Lower leg skin (tissue), 4 donors: ENCODE measurements at regions not wholly inside any gene's neighbourhood (a gene's known extent, or its start where the extent isn't known, plus 50 kb on each side); places are given as distances from the start of the nearest gene placed in this dataset.

Experiments
- DNase-seq, 2 donors: peaks; one replicate each; pipeline ENCODE4 v3.0.0-alpha.2; 2019; ENCODE audit warnings: low spot score in 2 of 2
- H3K4me3 ChIP-seq: fragments of 200-600 bp; sonication (generic); 2 replicates; pipeline ENCODE4 v1.5.1; 2017; ENCODE audit warnings: mild to moderate bottlenecking, low read depth; ENCODE audit not compliant: poor library complexity, severe bottlenecking
- POLR2A ChIP-seq, 2 donors: fragments of 450-650 bp; IDR thresholded peaks; one replicate each; pipeline ENCODE4 v1.6.1; 2016 to 2017; ENCODE audit warnings: antibody characterized with exemption in 2 of 2, mild to moderate bottlenecking in 1 of 2, moderate library complexity in 1 of 2
- WGBS, 2 donors: methylation state at CpG; one replicate each; pipeline ENCODE4 v1.1.5; 2018; 5-methylcytosine and 5-hydroxymethylcytosine counted together
- intact Hi-C: fragments of 100-400 bp; cut with DNase I; formaldehyde crosslinking; loops from one replicate; pipeline ENCODE4 v1.15.0; 2023; ENCODE audit warnings: low total_unique reads
- TF ChIP-seq, protein P1 (sequence below), 3 donors: fragments of 450-650 bp; IDR thresholded peaks; one replicate each; pipeline ENCODE4 v1.5.1; 2016; ENCODE audit warnings: antibody characterized with exemption in 3 of 3, mild to moderate bottlenecking in 3 of 3, moderate library complexity in 2 of 3

GRCh38 chr6:9540534-9541126 lies 874.2 kb downstream of the TFAP2A start:
- WGBS, 2 donors: 50 to 52% methylated on average over 2 of the region's 2 CpGs
- no peak for TF ChIP-seq POLR2A (IDR thresholded peaks at IDR 0.05)
- TF ChIP-seq, protein P1, sequence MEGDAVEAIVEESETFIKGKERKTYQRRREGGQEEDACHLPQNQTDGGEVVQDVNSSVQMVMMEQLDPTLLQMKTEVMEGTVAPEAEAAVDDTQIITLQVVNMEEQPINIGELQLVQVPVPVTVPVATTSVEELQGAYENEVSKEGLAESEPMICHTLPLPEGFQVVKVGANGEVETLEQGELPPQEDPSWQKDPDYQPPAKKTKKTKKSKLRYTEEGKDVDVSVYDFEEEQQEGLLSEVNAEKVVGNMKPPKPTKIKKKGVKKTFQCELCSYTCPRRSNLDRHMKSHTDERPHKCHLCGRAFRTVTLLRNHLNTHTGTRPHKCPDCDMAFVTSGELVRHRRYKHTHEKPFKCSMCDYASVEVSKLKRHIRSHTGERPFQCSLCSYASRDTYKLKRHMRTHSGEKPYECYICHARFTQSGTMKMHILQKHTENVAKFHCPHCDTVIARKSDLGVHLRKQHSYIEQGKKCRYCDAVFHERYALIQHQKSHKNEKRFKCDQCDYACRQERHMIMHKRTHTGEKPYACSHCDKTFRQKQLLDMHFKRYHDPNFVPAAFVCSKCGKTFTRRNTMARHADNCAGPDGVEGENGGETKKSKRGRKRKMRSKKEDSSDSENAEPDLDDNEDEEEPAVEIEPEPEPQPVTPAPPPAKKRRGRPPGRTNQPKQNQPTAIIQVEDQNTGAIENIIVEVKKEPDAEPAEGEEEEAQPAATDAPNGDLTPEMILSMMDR (IDR thresholded peaks at IDR 0.05): no peak
- no peak overlapping the region for H3K4me3 ChIP-seq
- intact Hi-C loops: no loop called here
- DNase-seq: no peak

- TF ChIP-seq, protein P1 (IDR thresholded peaks at IDR 0.05): no peak
- TF ChIP-seq POLR2A (IDR thresholded peaks at IDR 0.05): no peak
- H3K4me3 ChIP-seq: no peak overlapping the region
- no peak for DNase-seq
- intact Hi-C loops: no loop called here
These were observed 874.7 kb downstream of the TFAP2A start for GRCh38 chr6:9540126-9540525.

DNA sequence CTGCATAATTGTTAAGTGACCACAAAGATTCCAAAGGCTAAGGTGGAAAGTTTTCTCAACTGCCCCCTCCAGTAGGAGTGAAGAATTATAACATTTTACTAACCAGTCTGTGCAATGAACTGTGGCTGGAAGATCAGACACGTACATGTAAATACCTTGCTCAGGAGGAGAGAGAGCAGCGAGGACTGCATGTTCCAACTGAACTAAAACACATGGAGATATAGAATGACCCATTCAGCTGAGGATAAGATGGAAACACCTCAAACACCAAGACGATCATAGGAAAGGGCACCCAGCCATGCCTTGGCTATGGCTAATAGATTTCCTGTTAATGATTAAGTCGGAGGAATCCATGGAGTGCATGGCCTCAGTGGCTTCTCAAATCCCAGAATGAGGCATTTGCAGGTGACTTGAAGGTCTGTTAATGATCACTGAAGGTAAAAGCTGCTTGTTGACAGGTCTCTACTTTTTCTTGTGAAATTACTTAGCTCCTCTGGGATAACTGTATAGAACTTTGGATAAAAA lies 875.6 kb downstream of the TFAP2A start:
- TF ChIP-seq POLR2A (IDR thresholded peaks at IDR 0.05): no peak
- TF ChIP-seq, protein P1 (IDR thresholded peaks at IDR 0.05): no peak
- DNase-seq: no peak
- no peak overlapping the region for H3K4me3 ChIP-seq
- intact Hi-C loops: loop anchor here (10.0 kb wide), 1 partner anchor 876 kb away; the partner anchor contains the start of gene TFAP2A
- 56 to 58% methylated on average over 4 of the region's 4 CpGs for WGBS, 2 donors

- no peak for TF ChIP-seq POLR2A (IDR thresholded peaks at IDR 0.05)
- TF ChIP-seq, protein P1 (IDR thresholded peaks at IDR 0.05): no peak
- intact Hi-C loops: loop anchor here (10.0 kb wide), 1 partner anchor 877 kb away; the partner anchor contains the start of gene TFAP2A
- no peak for DNase-seq
- 74 to 89% methylated on average over 2 of the region's 2 CpGs for WGBS, 2 donors
- H3K4me3 ChIP-seq: no peak overlapping the region
These were observed 877.5 kb downstream of the TFAP2A start for GRCh38 chr6:9537381-9537780.

DNA sequence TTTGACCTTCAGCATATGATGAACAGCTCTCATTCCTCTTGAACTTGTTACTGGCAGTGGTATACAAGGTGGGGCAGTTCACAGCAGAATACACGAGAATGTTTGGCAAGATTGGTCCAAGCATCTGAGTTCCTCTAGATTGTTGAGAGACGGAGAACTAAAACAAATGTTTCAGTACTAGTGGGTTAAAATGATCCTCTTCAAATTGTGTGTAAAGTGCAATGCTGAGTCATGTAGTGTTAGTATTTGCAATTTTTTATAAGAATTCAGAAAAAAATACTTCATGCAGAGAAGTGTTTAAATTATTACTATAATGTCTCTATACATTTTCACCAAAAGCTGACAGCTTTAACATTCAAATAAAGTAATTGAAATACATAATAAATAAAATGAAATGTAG lies 879.8 kb downstream of the TFAP2A start:
- 32 to 54% methylated on average over 2 of the region's 2 CpGs for WGBS, 2 donors
- H3K4me3 ChIP-seq: no peak overlapping the region
- intact Hi-C loops: loop anchor here (10.0 kb wide), 1 partner anchor 880 kb away; the partner anchor contains the start of gene TFAP2A
- no peak for DNase-seq
- TF ChIP-seq, protein P1 (IDR thresholded peaks at IDR 0.05): no peak
- TF ChIP-seq POLR2A (IDR thresholded peaks at IDR 0.05): no peak
